T47D (cell line): ENCODE measurements at regions not wholly inside any gene's neighbourhood (a gene's known extent, or its start where the extent isn't known, plus 50 kb on each side); places are given as distances from the start of the nearest gene placed in this dataset.

Experiments
- DNase-seq, 2 experiments: peaks; one replicate each; pipeline versions ENCODE4 v3.0.0 to v3.0.0-alpha.2; 2011 to 2012; ENCODE audit warnings: low read depth in 1 of 2, low spot score in 1 of 2
- JUND ChIP-seq: IDR thresholded peaks from 2 replicates; pipeline ENCODE4 v1.6.1; 2012; ENCODE audit warnings: low read depth
- in situ Hi-C: cut with HindIII; loops from 2 replicates; pipeline ENCODE4 v1.10.0; 2016; ENCODE audit warnings: low sequenced_read_pairs, low pct_unique_long_range_greater_than_20kb

- in situ Hi-C loops = no loop called here
- no peak for DNase-seq
- no peak for TF ChIP-seq JUND
These were observed 173.6 kb downstream of the ARL4A start for GRCh38 chr7:12861070-12861469.

GRCh38 chr7:12862146-12862545 is 174.7 kb downstream of the ARL4A start:
- no peak for DNase-seq
- no peak for TF ChIP-seq JUND
- in situ Hi-C loops = no loop called here

- DNase-seq = no peak
- in situ Hi-C loops = no loop called here
- no peak for TF ChIP-seq JUND
These were observed 177.1 kb downstream of the ARL4A start for GRCh38 chr7:12864470-12865046.

GRCh38 chr7:12865593-12865992 is 178.2 kb downstream of the ARL4A start:
- TF ChIP-seq JUND = no peak
- DNase-seq = no peak
- in situ Hi-C loops = no loop called here

GRCh38 chr7:12866207-12866606 is 178.8 kb downstream of the ARL4A start:
- no peak for TF ChIP-seq JUND
- no peak for DNase-seq
- in situ Hi-C loops = no loop called here

- in situ Hi-C loops = no loop called here
- TF ChIP-seq JUND = no peak
- DNase-seq = no peak
These were observed 180.6 kb downstream of the ARL4A start for GRCh38 chr7:12868027-12868426.

GRCh38 chr7:12870219-12870618 is 182.8 kb downstream of the ARL4A start:
- no peak for TF ChIP-seq JUND
- DNase-seq = no peak
- in situ Hi-C loops = no loop called here

- in situ Hi-C loops = no loop called here
These were observed 185.1 kb downstream of the ARL4A start for GRCh38 chr7:12872487-12872886.

GRCh38 chr7:12873571-12873970 is 186.1 kb downstream of the ARL4A start:
- no peak for TF ChIP-seq JUND
- in situ Hi-C loops = no loop called here
- DNase-seq = no peak

More at GRCh38 chr7:12872487-12872886, 185.1 kb downstream of the ARL4A start:
- TF ChIP-seq JUND = no peak
- DNase-seq = no peak

- in situ Hi-C loops = no loop called here
- DNase-seq = no peak
- TF ChIP-seq JUND = no peak
These were observed 191.7 kb downstream of the ARL4A start for GRCh38 chr7:12879139-12879538.

GRCh38 chr7:12881712-12882111 is 194.3 kb downstream of the ARL4A start:
- DNase-seq = no peak
- TF ChIP-seq JUND = no peak
- in situ Hi-C loops = no loop called here

GRCh38 chr7:12882710-12883109 is 195.3 kb downstream of the ARL4A start:
- no peak for DNase-seq
- in situ Hi-C loops = no loop called here
- no peak for TF ChIP-seq JUND

GRCh38 chr7:12884033-12884432 is 196.6 kb downstream of the ARL4A start:
- DNase-seq = no peak
- in situ Hi-C loops = no loop called here
- no peak for TF ChIP-seq JUND

GRCh38 chr7:12884856-12885440 is 197.5 kb downstream of the ARL4A start:
- no peak for TF ChIP-seq JUND
- in situ Hi-C loops = no loop called here

GRCh38 chr7:12888717-12889116 is 201.3 kb downstream of the ARL4A start:
- no peak for DNase-seq
- in situ Hi-C loops = no loop called here
- TF ChIP-seq JUND = no peak

More at GRCh38 chr7:12884856-12885440, 197.5 kb downstream of the ARL4A start:
- no peak for DNase-seq
